Natural killer cell (primary cell): ENCODE measurements at regions not wholly inside any gene's neighbourhood (a gene's known extent, or its start where the extent isn't known, plus 50 kb on each side); places are given as distances from the start of the nearest gene placed in this dataset.

ENCODE experiments used
- ATAC-seq, 3 donors: fragments of 150-1000 bp in 2 of 3; fragments of 200-7000 bp in 1 of 3; cut with Tn5 transposase; 1 replicate in 1 of 3; 2 replicates in 2 of 3; pipeline ENCODE4 v1.10.0; 2021; ENCODE audit warnings: mild to moderate bottlenecking in 2 of 3, moderate library complexity in 2 of 3
- DNase-seq, 2 donors: peaks; one replicate each; pipeline versions ENCODE4 v3.0.0 to v3.0.0-alpha.2; 2013 to 2021; ENCODE audit warnings: mixed read lengths in 1 of 2
- H3K27ac ChIP-seq: one replicate; pipeline ENCODE4 v1.5.1; 2013; ENCODE audit warnings: mild to moderate bottlenecking, low read length
- H3K27me3 ChIP-seq: one replicate; pipeline ENCODE4 v1.6.1; 2013; ENCODE audit warnings: low read length; ENCODE audit not compliant: control insufficient read depth, insufficient read depth
- H3K36me3 ChIP-seq: one replicate; pipeline ENCODE4 v1.6.1; 2013; ENCODE audit warnings: low read length; ENCODE audit not compliant: control insufficient read depth, insufficient read depth
- H3K4me1 ChIP-seq: one replicate; pipeline ENCODE4 v1.6.1; 2013; ENCODE audit warnings: low read length; ENCODE audit not compliant: control insufficient read depth, insufficient read depth
- H3K4me3 ChIP-seq: one replicate; pipeline ENCODE4 v1.5.1; 2013; ENCODE audit warnings: low read length
- H3K9me3 ChIP-seq: one replicate; pipeline ENCODE4 v1.6.1; 2013; ENCODE audit warnings: low read length; ENCODE audit not compliant: control insufficient read depth, insufficient read depth
- H3K27ac Mint-ChIP-seq, 2 donors: one replicate each; pipeline ENCODE4 v1.8.0; 2022; ENCODE audit warnings: mild to moderate bottlenecking in 2 of 2, mixed read lengths in 2 of 2, moderate library complexity in 1 of 2
- H3K27me3 Mint-ChIP-seq, 2 donors: one replicate each; pipeline ENCODE4 v1.8.0; 2022; ENCODE audit warnings: low read depth in 2 of 2, mixed read lengths in 2 of 2
- H3K36me3 Mint-ChIP-seq: one replicate; pipeline ENCODE4 v1.8.0; 2022; ENCODE audit warnings: mixed read lengths
- H3K4me1 Mint-ChIP-seq, 2 donors: one replicate each; pipeline ENCODE4 v1.8.0; 2022; ENCODE audit warnings: mixed read lengths in 2 of 2
- H3K4me3 Mint-ChIP-seq: one replicate; pipeline ENCODE4 v1.8.0; 2022; ENCODE audit warnings: mild to moderate bottlenecking, moderate library complexity, mixed read lengths
- H3K9me3 Mint-ChIP-seq, 2 donors: one replicate each; pipeline ENCODE4 v1.8.0; 2022; ENCODE audit warnings: mixed read lengths in 2 of 2
- WGBS: methylation state at CpG from one replicate; pipeline ENCODE4 v1.1.7; 2013; ENCODE audit warnings: missing lambda C conversion rate; ENCODE audit not compliant: insufficient coverage; 5-methylcytosine and 5-hydroxymethylcytosine counted together
- intact Hi-C: fragments of 100-400 bp; cut with micrococcal nuclease; formaldehyde crosslinking; loops from one replicate; pipeline ENCODE4 v1.14.2; 2022
- TF ChIP-seq, protein P1 (sequence below): fragments of 200-600 bp; IDR thresholded peaks from one replicate; pipeline ENCODE4 v1.8.0; 2022; ENCODE audit warnings: antibody characterized with exemption

DNA sequence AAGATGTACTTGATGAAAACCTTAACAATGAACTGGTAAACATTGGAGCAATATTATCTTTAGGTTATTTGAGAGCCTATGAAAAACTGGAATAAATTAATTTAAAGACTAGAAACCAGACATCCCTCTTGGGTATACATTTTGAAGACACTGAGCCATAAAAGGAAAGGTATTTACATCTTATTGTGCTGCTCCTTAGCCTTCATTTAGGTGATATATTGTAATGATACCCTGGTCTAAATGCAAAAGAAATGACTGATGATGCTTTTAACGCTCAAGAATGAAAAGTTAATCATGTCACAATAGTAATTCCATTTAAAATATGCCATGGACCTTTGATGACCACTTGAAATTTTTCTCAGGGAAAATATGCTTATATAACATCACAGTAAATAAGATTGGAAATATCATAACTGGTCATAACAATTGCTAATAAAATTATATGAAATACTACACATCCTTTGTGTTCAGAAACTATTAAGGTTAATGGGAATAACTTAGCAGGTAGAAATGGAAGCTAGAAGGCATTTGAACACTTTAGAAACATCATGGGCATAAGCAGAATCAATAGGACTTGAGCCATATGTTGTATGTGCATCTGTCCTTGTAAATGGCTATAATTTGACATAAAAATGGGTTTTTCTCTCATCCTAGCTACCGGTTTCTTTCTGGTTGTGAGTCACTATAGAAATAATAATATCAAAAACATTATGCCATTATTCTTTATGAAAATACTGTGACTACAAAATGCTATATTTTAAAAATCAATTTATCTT, 979.7 kb downstream of the RAPGEF2 start:
- peaks cover 6% of the 10 kb centered on the region for H3K36me3 Mint-ChIP-seq
- no CpG with 5 or more reads among the region's 2 CpGs for WGBS
- no peaks in the 10 kb centered on the region for H3K4me1 ChIP-seq
- DNase-seq: no peak
- no peak overlapping the region for H3K4me3 Mint-ChIP-seq
- H3K36me3 ChIP-seq: no peaks in the 10 kb centered on the region
- H3K9me3 ChIP-seq: peaks cover 9% of the 10 kb centered on the region
- H3K4me3 ChIP-seq: no peak overlapping the region
- no peak overlapping the region for H3K27ac ChIP-seq
- ATAC-seq: no peak
- H3K27ac Mint-ChIP-seq: no peak overlapping the region
- no peaks in the 10 kb centered on the region for H3K4me1 Mint-ChIP-seq
- intact Hi-C loops: no loop called here
- TF ChIP-seq, protein P1, sequence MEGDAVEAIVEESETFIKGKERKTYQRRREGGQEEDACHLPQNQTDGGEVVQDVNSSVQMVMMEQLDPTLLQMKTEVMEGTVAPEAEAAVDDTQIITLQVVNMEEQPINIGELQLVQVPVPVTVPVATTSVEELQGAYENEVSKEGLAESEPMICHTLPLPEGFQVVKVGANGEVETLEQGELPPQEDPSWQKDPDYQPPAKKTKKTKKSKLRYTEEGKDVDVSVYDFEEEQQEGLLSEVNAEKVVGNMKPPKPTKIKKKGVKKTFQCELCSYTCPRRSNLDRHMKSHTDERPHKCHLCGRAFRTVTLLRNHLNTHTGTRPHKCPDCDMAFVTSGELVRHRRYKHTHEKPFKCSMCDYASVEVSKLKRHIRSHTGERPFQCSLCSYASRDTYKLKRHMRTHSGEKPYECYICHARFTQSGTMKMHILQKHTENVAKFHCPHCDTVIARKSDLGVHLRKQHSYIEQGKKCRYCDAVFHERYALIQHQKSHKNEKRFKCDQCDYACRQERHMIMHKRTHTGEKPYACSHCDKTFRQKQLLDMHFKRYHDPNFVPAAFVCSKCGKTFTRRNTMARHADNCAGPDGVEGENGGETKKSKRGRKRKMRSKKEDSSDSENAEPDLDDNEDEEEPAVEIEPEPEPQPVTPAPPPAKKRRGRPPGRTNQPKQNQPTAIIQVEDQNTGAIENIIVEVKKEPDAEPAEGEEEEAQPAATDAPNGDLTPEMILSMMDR: no peak
- H3K27me3 ChIP-seq: no peaks in the 10 kb centered on the region
- H3K27me3 Mint-ChIP-seq: no peaks in the 10 kb centered on the region
- peaks cover 18 to 19% of the 10 kb centered on the region in 2 donors for H3K9me3 Mint-ChIP-seq

DNA sequence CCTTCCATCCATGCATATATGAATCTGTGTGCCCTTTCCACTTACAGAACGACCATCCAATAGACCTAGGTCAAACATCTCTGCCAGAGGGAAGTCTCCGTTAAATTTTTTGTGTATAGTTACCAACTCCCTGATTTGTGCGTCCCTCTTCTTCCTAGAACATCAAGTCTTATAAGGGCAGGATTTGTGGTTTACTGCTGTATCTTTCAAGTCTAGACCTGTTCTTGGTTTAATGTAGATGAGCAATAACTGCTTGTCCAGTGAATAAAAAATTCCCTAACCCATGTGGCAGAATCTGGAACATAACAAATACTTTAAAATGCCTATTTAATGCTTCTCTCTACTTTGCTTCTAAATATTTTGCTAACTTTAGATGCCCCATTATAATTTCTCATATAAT, 988.8 kb downstream of the RAPGEF2 start:
- Histone ChIP-seq H3K27me3 (no peaks in the 10 kb centered on the region), H3K4me3 (no peak overlapping the region), H3K27ac (no peak overlapping the region), H3K9me3 (peaks cover 3% of the 10 kb centered on the region), H3K36me3 (no peaks in the 10 kb centered on the region), H3K4me1 (no peaks in the 10 kb centered on the region)
- TF ChIP-seq, protein P1: no peak
- no peaks in the 10 kb centered on the region for H3K27me3 Mint-ChIP-seq
- no peaks in the 10 kb centered on the region for H3K36me3 Mint-ChIP-seq
- ATAC-seq: no peak
- H3K9me3 Mint-ChIP-seq: peaks cover 33 to 49% of the 10 kb centered on the region in 2 donors
- no peak for DNase-seq
- no peak overlapping the region for H3K27ac Mint-ChIP-seq
- 73% methylated on average over 3 of the region's 3 CpGs for WGBS
- H3K4me3 Mint-ChIP-seq: no peak overlapping the region
- intact Hi-C loops: no loop called here
- no peaks in the 10 kb centered on the region for H3K4me1 Mint-ChIP-seq

- H3K27ac ChIP-seq: no peak overlapping the region
- WGBS: 100% methylated on average over 1 of the region's 1 CpG
- H3K4me1 ChIP-seq: no peaks in the 10 kb centered on the region
- Mint-ChIP-seq H3K27me3 (no peaks in the 10 kb centered on the region), H3K4me1 (no peaks in the 10 kb centered on the region), H3K9me3 (peaks cover 20 to 32% of the 10 kb centered on the region in 2 donors), H3K4me3 (no peak overlapping the region), H3K36me3 (peaks cover 5% of the 10 kb centered on the region), H3K27ac (no peak overlapping the region)
- DNase-seq (no peak), ATAC-seq (no peak)
- H3K9me3 ChIP-seq: no peaks in the 10 kb centered on the region
- no peaks in the 10 kb centered on the region for H3K27me3 ChIP-seq
- intact Hi-C loops: no loop called here
- H3K4me3 ChIP-seq: no peak overlapping the region
- no peaks in the 10 kb centered on the region for H3K36me3 ChIP-seq
- TF ChIP-seq, protein P1: no peak
Measured at GRCh38 chr4:160100316-160100715, 997.4 kb downstream of the RAPGEF2 start.

GRCh38 chr4:160110891-160111290, 1008.0 kb downstream of the RAPGEF2 start:
- Mint-ChIP-seq H3K4me3 (no peak overlapping the region), H3K27me3 (no peaks in the 10 kb centered on the region)
- 90% methylated on average over 3 of the region's 3 CpGs for WGBS

More at GRCh38 chr4:160110891-160111290, 1008.0 kb downstream of the RAPGEF2 start:
- ATAC-seq: no peak
- intact Hi-C loops: no loop called here
- Mint-ChIP-seq H3K36me3 (peaks cover 19% of the 10 kb centered on the region), H3K9me3 (peaks cover 17 to 18% of the 10 kb centered on the region in 2 donors), H3K4me1 (no peaks in the 10 kb centered on the region), H3K27ac (no peak overlapping the region)
- H3K36me3 ChIP-seq: no peaks in the 10 kb centered on the region
- no peaks in the 10 kb centered on the region for H3K4me1 ChIP-seq
- no peaks in the 10 kb centered on the region for H3K27me3 ChIP-seq
- H3K9me3 ChIP-seq: peaks cover 14% of the 10 kb centered on the region
- no peak overlapping the region for H3K27ac ChIP-seq
- DNase-seq: no peak
- no peak overlapping the region for H3K4me3 ChIP-seq
- TF ChIP-seq, protein P1: no peak
